Lower leg skin (tissue), 3 donors: ENCODE measurements at regions not wholly inside any gene's neighbourhood (a gene's known extent, or its start where the extent isn't known, plus 50 kb on each side); places are given as distances from the start of the nearest gene placed in this dataset.

Experiments
- POLR2A ChIP-seq, 2 donors: fragments of 450-650 bp; IDR thresholded peaks; one replicate each; pipeline ENCODE4 v1.6.1; 2016 to 2017; ENCODE audit warnings: antibody characterized with exemption in 2 of 2, mild to moderate bottlenecking in 1 of 2, moderate library complexity in 1 of 2
- TF ChIP-seq, protein P1 (sequence below), 3 donors: fragments of 450-650 bp; IDR thresholded peaks; one replicate each; pipeline ENCODE4 v1.5.1; 2016; ENCODE audit warnings: antibody characterized with exemption in 3 of 3, mild to moderate bottlenecking in 3 of 3, moderate library complexity in 2 of 3

DNA sequence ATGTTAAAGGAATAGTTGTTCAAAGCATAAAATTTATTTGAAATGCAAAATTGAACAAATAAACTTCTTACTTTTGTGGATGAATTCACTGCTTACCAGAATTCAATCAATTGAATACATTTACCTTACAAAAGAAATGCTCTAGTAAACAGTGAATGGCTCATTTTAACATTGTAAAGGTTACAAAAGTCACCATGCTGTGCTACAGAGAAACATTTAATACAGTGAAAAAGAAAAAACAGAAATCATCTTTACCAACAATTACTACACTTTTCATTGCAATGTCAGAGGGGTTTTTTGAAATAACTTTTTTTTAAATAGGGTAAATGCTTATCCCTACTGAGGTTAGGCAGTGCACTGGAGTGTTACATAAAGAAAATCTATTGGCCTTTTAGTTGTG lies 853.0 kb downstream of the NCAM2 start:
- TF ChIP-seq POLR2A (IDR thresholded peaks at IDR 0.05): no peak
- TF ChIP-seq, protein P1, sequence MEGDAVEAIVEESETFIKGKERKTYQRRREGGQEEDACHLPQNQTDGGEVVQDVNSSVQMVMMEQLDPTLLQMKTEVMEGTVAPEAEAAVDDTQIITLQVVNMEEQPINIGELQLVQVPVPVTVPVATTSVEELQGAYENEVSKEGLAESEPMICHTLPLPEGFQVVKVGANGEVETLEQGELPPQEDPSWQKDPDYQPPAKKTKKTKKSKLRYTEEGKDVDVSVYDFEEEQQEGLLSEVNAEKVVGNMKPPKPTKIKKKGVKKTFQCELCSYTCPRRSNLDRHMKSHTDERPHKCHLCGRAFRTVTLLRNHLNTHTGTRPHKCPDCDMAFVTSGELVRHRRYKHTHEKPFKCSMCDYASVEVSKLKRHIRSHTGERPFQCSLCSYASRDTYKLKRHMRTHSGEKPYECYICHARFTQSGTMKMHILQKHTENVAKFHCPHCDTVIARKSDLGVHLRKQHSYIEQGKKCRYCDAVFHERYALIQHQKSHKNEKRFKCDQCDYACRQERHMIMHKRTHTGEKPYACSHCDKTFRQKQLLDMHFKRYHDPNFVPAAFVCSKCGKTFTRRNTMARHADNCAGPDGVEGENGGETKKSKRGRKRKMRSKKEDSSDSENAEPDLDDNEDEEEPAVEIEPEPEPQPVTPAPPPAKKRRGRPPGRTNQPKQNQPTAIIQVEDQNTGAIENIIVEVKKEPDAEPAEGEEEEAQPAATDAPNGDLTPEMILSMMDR (IDR thresholded peaks at IDR 0.05): no peak
